GM21390 (cell line): ENCODE measurements at regions not wholly inside any gene's neighbourhood (a gene's known extent, or its start where the extent isn't known, plus 50 kb on each side); places are given as distances from the start of the nearest gene placed in this dataset.
"Not testable (repeated sequence)": the region's sequence is repeated elsewhere in the genome, so short reads cannot be mapped to it uniquely, and the experiment has no call there.

Experiments used
- ATAC-seq: cut with Tn5 transposase; IDR thresholded peaks from one replicate; pipeline ENCODE4 v1.9.1; 2021; ENCODE audit not compliant: unreplicated experiment

DNA sequence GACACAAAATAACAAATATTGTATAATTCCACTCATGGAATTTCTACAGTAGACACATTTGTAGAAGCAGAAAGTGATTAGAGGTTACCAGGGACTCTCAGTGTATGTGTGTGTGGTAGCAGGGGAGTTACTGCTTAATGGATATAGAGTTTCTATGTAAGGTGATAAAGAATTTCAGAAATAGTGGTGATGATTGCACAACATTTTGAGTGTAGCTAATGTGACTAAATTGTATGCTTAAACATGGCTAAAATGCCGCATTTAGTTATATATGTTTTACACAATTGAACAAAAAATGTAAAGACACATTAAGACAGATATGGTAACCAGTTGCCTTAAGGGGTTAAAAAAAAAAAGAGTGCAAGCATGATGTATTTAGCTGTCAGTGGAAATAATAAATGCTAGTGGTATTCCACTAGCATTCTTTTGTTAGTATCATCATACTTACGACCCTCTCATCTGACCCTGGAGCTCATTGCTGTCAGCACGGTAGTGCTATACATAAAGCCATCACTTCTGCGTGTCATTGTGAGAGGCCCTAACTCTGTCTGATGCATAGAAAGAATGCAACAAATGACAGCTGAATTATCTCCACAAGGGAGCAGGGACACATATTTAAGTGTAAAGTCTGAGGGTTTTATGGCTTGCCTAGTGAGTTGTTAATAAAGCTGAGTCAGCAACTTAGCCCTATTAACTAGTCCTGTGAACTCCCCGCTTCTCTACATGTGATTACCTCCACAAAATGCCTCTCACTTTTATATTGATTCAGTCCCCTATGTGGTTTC lies 134.1 kb upstream of the RXFP2 start:
- ATAC-seq, result no peak

DNA sequence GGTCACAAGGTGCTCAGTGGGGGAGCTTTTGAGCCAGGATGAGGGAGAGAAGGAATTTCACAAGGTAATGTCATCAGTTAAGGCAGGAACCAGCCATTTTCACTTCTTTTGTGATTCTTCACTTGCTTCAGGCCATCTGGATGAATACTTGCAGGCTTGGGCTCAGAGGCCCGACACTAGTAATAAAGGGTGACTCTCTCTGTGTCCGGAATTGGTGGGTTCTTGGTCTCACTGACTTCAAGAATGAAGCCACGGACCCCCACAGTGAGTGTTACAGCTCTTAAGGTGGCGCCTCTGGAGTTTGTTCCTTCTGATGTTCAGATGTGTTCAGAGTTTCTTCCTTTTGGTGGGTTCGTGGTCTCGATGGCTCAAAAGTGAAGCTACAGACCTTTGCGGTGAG lies 131.8 kb upstream of the RXFP2 start:
- not testable (repeated sequence) for ATAC-seq

DNA sequence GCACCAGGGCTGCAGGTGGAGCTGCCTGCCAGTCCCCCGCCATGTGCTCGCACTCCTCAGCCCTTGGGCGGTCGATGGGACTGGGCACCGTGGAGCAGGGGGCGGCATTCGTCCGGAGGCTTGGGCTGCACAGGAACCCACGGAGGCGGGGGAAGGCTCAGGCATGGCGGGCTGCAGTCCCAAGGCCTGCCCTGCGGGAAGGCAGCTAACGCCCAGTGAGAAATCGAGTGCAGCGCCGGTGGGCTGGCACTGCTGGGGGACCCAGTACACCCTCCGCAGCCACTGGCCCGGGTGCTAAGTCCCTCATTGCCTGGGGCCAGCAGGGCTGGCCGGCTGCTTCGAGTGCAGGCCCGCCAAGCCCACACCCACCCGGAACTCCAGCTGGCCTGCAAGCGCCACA lies 130.5 kb upstream of the RXFP2 start:
- not testable (repeated sequence) for ATAC-seq

DNA sequence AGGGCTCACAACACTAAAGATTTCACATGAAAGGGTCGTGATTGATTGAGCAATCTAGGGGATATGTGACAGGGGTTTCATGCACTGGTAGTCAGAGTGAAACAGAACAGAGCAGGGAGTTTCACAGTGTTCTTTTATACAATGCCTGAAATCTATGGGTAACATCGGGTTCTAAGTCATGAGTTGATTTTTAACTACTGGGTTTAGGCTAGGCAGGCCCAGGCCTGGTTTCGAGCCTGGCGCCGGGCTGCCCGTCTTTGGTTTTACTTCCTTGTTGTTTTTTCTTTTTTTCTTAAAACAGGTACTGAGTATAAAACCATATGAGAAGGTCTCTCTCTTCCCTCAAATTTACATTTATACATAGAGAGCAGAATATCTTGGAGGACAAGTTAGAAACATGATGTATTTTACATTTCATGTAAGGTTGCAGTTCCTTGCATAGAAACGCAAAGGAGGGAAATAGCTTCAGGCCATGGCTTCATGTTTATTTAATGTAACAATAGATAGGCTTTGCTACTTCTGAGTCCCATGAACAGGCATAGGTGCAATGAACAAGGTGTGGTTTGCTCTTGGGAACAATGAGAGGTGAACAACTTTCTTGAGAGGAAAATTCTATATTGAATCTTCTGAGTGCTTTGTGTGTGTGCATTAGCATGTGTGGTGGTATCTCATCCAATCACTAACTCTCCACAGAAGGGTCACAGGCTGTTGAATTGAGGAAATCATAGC lies 128.9 kb upstream of the RXFP2 start:
- no peak for ATAC-seq

DNA sequence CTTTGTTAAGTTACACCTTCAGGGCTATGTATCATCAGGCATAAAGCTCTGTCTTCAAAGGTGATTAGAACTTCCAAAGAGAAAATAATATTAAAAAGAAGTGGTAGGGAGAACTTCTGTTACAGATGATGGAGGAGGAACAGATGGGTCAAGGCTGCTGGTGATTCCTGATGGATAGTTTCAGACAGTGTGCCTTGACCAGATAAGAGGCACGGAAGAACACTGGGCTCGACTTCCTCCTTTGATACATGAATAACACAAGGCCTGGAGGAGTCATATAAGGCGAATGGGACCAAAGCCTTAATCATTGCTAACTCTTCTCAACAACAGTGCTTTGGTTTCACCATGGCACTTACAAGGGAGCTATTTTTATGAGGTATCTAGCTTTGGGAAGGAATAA lies 128.1 kb upstream of the RXFP2 start:
- no peak for ATAC-seq

DNA sequence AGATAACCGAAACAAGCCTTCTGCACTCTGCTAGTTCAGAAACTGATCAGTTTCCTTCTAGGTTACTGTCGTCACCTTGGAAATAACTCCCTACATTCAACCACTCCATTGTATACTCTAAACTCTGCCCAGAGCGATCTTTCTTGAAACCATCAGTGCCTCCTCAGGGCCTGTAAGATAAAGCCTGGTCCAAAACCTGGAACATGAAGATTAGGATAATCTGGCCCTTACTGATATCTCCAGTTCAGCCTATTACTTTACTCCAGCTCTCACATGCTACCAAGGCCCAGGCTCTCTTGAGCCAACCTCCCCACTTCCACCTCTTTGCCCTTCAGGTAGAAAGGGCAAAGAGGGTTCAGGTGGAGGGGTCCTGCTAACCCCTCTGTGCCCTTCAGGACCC lies 125.3 kb upstream of the RXFP2 start:
- ATAC-seq, result no peak

DNA sequence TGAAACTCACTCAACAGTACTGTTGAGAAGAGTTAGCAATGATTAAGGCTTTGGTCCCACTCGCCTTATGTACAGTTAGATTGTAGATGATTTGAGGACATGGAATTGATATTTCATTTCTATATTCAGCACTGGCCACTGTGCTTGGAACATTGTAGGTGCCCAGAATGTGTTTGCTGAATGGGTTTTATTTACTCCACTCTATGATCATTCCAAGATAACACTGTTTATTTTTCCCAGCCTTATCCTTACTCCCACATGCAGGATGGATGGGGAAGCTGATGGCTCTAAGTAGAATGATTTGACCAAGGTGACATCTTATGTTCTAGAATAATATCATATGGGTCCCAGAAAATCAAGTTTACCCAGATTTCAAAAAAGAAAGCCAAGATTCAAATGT lies 124.6 kb upstream of the RXFP2 start:
- no peak for ATAC-seq

DNA sequence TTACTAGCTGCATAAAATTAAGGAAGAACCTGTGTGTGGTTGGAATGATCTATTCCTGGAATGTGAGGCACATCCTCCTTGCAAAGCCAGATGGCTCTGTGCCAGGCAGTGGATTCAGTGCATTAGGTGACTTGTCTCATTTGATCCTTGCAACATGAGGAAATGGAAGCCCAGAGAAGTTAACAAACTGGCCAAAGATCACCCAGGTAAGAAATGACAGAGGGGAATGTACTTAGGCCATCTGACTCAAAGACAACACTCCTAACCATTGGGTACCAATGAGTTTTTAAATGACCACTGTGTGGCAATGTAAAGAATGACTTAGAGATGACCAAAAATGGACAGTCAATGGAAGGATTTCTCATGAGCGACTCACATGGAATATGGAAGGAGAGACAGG lies 114.2 kb upstream of the RXFP2 start:
- no peak for ATAC-seq

DNA sequence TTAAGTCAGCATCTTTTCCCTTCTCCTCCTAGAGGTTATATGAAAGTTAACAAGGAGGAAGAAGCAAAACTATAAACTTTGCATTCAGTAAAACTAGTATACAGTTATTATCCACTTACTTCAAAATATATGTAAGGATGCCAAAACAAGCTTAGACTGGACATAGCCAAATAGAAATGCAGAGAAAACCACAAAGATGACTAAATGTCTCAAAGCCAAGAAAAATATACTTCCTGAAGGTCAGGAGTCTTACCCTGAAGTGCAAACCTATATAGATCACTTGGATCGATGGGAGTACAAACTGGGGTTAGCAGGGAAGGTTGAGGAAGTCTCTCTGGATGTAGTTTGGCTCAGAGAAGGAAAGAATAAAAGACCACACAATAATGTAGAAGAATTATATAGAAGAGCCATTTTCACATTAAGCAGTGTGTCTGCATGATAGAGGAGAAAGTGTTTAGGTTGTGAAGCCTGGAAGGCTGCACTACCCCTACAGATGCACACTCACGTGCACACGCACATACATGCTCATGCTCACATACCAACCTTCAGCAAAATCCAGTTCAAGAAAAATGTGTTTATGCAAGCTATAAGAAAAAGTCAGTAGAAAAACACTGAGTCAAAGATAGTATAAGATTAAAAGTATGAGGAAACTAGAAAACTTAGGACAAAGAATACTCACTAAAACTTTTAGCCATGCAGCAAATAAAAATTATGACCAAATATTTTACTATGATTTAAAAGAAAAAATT lies 112.1 kb upstream of the RXFP2 start:
- ATAC-seq, result no peak

DNA sequence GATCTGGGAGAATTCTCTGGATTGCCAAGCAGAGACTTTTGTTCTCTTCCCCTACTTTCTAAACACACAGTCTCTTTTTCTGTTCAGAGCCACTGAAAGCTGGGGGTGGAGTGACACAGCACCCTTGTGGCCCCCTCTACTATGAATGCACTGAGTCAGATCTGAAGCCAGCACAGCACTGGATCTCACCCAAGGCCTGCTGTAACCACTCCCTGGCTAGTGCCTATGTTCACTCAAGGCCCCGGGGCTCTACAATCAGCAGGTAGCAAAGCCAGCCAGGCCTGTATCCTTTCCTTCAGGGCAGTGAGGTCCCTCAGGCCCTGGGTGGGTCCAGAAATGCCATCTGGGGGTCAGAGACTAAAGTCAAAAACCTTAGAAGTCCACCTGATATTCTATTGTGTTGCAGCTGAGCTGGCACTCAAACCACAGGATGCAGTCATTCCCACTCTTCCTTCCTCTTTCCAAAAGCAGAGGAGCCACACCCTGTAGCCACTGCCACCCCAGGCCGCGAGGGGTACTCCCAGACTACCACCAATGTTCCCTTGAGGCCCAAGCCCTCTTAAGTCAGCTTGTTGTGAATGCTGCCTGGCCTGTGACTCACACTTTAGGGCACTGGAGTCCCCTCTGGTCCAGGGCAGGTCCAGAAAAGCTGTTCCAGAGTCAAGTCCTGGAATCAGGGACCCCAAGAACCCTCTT lies 110.1 kb upstream of the RXFP2 start:
- ATAC-seq, result no peak

DNA sequence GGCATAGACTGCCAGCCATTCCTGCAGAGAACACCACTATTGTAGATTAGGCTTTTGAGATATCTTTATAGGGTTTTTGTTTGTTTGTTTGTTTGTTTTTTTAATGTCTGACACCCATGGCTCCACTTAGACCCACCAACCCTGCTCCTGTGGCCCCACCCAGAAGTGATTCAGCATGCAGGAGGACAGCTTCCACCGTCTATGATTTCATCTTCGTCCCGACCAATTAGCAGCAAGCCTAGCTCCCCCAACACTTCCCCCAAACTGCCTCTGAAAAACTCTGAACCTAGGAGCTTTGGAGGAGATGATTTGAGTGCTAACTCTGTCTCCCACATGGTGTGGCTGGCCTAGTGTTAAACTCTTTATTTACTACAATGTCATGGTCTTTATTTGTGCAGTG lies 108.3 kb upstream of the RXFP2 start:
- ATAC-seq, result no peak

DNA sequence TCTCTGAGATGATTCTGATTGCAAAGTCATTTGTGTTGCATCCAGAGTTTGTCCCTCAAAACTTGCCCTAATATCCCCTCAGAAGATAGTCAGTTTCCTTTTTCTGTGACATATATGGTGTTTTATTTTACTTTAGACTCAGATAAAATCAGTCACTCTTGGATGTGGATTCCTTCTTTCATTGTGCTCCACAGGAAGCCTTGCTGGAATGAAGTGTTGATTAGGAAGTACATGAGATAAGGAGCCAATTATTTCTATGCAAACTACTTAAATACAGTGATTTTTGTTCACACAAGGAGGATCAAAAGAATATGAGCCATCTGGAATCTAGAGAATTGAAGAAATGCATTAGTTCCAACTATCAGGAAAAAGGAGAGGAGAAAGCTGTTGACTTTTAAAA lies 107.6 kb upstream of the RXFP2 start:
- no peak for ATAC-seq

DNA sequence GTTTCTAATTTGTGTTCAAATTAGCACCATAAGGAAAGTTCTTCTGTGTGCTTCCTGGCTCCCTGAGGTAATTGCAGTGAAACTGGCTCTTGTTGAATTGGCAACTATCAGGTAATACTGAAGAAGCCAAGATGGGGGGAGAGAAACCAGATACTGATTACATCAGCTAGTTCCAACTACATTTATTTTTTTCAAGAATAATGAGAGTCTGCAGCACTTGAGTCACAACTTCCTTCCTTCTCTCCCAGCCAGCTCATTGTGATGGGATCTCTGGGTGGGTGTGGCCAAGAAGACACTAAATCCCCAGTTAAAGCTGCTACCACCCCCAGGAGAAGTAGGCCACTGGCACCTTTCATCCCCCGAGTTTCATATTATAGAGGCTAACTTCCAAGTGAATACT lies 100.7 kb upstream of the RXFP2 start:
- ATAC-seq, result no peak

DNA sequence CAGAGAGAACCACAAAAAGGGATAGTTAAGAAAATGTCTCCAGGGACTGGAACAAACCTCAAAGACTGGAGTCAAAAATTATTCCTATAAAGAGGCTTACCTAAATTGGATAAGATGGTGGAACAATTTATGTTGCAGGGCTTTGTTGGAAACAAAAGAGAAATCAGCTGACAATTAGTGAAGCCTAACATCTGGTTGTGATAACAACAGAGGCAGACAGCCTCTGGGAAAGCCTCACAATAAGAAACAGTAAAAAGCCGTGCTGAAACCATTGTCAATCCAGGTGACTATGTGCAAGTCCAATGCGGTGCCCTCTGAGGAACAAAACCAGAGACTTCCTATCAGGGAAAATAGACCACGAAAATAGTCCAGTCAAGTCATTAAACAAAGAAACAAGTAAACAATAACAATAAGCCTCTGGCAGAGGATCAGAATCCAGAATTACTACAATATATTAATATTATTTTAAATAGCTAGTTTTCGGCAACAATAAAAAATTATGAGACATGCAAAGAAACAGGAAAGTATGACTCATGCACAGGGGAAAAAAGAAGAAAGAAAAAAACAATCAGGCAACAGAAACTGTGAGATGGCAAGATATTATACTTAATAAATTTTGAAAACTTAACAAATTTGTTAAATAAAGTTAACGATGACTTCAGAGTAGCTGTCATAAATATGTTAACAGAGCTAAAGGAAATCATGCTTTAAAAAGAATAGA lies 99.7 kb upstream of the RXFP2 start:
- ATAC-seq, result no peak

DNA sequence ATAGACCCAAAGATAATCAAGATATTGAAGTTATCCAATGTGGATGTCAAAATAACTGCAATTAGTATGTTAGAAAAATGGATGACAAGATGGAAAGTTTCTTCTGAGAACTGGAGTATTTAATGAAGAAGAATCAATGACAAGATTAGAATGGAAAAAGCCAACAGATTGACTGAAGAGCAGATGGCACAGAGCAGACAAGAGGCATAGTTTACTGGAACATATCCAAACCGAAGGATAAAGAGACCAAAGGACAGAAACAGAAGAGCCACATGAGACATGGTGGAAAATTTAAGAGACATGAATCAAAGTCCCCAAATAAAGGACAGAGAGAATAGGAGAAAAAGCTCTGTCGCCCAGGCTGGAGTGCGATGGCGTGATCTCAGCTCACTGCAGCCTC lies 89.6 kb upstream of the RXFP2 start:
- ATAC-seq, result no peak

DNA sequence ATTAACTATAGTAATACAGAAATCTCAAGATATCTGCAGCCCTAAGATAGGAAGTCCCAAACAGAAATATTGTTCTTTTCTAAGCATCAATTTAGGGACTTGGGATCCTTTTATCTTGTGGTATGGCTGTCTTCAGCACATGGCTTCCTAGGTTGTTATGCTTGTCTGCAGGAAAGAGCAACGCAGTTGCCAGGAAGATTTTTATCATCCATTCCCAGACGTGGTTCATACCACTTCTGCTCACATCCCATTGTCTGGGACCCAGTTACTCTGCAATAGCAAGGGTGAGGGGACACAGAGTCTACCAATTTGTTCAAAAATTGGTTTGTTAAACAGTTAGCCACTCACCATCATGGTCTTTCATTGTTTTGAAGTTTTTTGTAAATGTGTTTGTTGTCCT lies 85.6 kb upstream of the RXFP2 start:
- ATAC-seq, result no peak

DNA sequence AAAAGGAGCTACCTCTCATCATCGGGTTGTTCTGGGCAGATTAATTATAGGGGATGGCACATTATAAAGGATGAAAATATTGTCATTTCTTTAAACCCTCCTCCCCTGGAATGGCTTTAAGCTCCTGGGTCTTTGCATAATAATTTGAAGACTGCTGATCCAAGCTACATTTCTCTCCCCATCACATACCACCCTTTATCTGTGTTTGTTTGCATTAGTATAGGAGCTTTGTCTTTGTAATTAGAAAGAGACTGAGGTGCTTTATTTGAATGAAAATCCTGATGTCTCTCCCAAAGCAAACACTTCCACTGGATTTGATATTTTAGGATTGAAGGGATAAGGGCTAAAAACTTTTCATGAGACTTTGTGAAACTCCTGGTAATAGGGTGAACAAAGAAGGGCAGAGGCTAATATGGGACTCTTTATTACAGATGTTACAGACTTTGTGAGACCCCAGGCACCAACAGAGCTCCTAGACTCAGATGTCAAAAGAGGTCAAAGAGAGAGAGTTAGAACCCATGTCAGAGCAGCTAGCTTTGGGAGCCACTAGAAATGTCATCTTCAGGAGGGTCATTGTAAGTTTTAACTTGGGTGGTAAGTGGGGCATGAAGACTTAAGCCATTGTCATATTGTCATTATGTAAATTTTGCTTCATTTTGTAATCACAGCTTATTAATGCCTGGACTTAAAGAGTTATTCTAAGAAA lies 75.3 kb upstream of the RXFP2 start:
- ATAC-seq, result no peak

DNA sequence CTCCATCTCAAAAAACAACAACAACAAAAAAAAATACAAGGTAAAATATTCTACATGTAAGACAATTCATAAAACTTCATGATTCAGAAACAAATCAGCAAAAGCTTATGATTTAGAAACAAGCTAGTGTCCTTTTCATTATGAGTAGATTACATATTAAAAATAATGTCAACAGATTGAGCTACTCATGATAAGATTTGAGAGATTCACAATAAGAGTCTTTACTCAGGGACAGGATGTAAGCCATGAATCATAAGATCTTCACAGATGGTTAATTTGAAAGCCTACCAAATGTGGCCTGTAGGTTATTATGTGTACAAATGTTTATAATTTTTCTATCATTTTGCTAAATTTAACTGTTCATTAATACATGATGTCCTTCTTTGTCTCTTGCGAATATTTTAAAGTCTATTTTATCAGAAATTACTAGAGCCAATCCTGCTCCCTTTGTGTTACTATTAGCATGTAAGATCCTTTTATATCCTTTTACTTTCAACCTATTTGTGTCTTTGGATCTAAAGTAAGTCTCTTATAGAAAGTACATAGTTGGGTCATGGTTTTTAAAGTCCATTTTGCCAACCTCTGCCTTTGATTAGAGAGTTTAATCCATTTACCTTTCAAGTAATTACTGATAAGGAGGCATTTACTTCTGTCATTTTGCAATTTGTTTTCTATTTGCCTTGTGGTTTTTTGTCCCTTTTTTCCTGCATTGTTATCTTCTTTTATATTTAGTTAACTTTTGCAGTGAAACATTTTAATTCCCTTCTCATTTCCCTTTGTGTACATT lies 68.3 kb upstream of the RXFP2 start:
- ATAC-seq, result no peak

DNA sequence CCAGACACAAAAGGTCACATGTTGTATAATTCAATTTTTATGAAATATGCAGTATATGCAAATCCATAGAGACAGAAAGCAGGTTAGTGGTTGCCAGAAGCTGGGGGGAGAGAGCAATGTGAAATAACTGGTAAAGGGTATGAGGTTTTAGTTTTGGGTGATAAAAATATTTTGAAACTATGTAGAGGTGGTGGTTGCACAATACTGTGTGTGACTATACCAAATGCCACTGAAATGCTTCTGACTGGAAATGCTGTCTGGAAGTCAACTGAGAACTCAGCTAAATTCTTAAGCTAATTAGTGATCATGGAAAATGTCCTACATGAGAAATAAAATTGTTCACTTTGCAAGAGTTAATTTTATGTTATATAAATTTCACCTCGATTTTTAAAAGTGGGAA lies 65.3 kb upstream of the RXFP2 start:
- ATAC-seq, result no peak
